Tibial nerve (tissue), 3 donors: ENCODE measurements at regions not wholly inside any gene's neighbourhood (a gene's known extent, or its start where the extent isn't known, plus 50 kb on each side); places are given as distances from the start of the nearest gene placed in this dataset.

Experiments used
- POLR2A ChIP-seq, 2 donors: fragments of 450-650 bp; IDR thresholded peaks; one replicate each; pipeline ENCODE4 v1.6.1; 2017; ENCODE audit warnings: antibody characterized with exemption in 2 of 2, mild to moderate bottlenecking in 2 of 2, moderate library complexity in 2 of 2
- TF ChIP-seq, protein P1 (sequence below), 5 experiments: fragments of 200-600 bp in 3 of 5; fragments of 450-650 bp in 2 of 5; sonication (generic) in 3 of 5; IDR thresholded peaks; one replicate each; pipeline ENCODE4 v1.5.1; 2016 to 2019; ENCODE audit warnings: antibody characterized with exemption in 5 of 5, mild to moderate bottlenecking in 3 of 5, moderate library complexity in 2 of 5

DNA sequence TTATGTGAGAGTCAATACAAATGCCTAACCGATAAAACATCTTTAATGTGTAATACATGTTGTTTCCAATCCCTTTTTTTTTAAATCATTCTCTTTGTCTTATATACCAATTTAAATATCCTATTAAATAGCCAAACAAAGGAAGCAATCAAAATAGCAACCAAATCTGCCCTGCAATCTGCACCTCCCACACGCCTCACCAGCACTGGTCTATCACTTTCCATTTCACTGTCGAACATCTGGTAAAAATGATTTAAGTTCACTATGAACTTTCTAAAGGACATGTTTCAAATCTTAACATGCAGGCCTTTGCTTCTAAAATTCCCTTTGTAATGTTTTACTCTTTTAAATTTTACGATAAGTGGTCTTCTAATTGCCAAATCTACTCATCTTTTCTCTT, 1305.5 kb upstream of the TENM4 start:
- TF ChIP-seq, protein P1, sequence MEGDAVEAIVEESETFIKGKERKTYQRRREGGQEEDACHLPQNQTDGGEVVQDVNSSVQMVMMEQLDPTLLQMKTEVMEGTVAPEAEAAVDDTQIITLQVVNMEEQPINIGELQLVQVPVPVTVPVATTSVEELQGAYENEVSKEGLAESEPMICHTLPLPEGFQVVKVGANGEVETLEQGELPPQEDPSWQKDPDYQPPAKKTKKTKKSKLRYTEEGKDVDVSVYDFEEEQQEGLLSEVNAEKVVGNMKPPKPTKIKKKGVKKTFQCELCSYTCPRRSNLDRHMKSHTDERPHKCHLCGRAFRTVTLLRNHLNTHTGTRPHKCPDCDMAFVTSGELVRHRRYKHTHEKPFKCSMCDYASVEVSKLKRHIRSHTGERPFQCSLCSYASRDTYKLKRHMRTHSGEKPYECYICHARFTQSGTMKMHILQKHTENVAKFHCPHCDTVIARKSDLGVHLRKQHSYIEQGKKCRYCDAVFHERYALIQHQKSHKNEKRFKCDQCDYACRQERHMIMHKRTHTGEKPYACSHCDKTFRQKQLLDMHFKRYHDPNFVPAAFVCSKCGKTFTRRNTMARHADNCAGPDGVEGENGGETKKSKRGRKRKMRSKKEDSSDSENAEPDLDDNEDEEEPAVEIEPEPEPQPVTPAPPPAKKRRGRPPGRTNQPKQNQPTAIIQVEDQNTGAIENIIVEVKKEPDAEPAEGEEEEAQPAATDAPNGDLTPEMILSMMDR (IDR thresholded peaks at IDR 0.05) = no peak
- no peak for TF ChIP-seq POLR2A (IDR thresholded peaks at IDR 0.05)
